ENCODE measurements at regions not wholly inside any gene's neighbourhood (a gene's known extent, or its start where the extent isn't known, plus 50 kb on each side); places are given as distances from the start of the nearest gene placed in this dataset.

GRCh38 chr15:45906230-45906629 lies 271.4 kb downstream of the SQOR start:
- H3K4me3 Mint-ChIP-seq = no peak overlapping the region
- H3K27me3 Mint-ChIP-seq = no peaks in the 10 kb centered on the region
- H3K9me3 Mint-ChIP-seq = peaks cover 14% of the 10 kb centered on the region
- H3K4me1 Mint-ChIP-seq (ENCODE audit: low read depth) = no peaks in the 10 kb centered on the region
- no peaks in the 10 kb centered on the region for H3K36me3 Mint-ChIP-seq (ENCODE audit: low read depth)
- intact Hi-C loops (cut with micrococcal nuclease) = no loop called here
- no peak overlapping the region for H3K27ac Mint-ChIP-seq

GRCh38 chr15:45910671-45911070 lies 275.8 kb downstream of the SQOR start:
- Mint-ChIP-seq H3K4me3 (no peak overlapping the region), H3K36me3 (ENCODE audit: low read depth) (no peaks in the 10 kb centered on the region), H3K4me1 (ENCODE audit: low read depth) (no peaks in the 10 kb centered on the region), H3K27ac (no peak overlapping the region), H3K9me3 (peaks cover 14% of the 10 kb centered on the region), H3K27me3 (no peaks in the 10 kb centered on the region)
- intact Hi-C loops (cut with micrococcal nuclease) = no loop called here

- Mint-ChIP-seq H3K4me3 (no peak overlapping the region), H3K9me3 (peaks cover 12% of the 10 kb centered on the region), H3K36me3 (ENCODE audit: low read depth) (no peaks in the 10 kb centered on the region), H3K27ac (no peak overlapping the region), H3K4me1 (ENCODE audit: low read depth) (no peaks in the 10 kb centered on the region), H3K27me3 (no peaks in the 10 kb centered on the region)
- intact Hi-C loops (cut with micrococcal nuclease) = no loop called here
Observed at GRCh38 chr15:45913451-45913850, 278.6 kb downstream of the SQOR start.

- Mint-ChIP-seq H3K27ac (no peak overlapping the region), H3K27me3 (no peaks in the 10 kb centered on the region), H3K9me3 (peaks cover 8% of the 10 kb centered on the region), H3K4me3 (no peak overlapping the region), H3K4me1 (ENCODE audit: low read depth) (no peaks in the 10 kb centered on the region), H3K36me3 (ENCODE audit: low read depth) (no peaks in the 10 kb centered on the region)
- intact Hi-C loops (cut with micrococcal nuclease) = no loop called here
Observed at GRCh38 chr15:45914425-45914824, 279.6 kb downstream of the SQOR start.

- no peak overlapping the region for H3K27ac Mint-ChIP-seq
- H3K36me3 Mint-ChIP-seq (ENCODE audit: low read depth) = no peaks in the 10 kb centered on the region
- no peak overlapping the region for H3K4me3 Mint-ChIP-seq
- H3K4me1 Mint-ChIP-seq (ENCODE audit: low read depth) = no peaks in the 10 kb centered on the region
- intact Hi-C loops (cut with micrococcal nuclease) = no loop called here
- H3K27me3 Mint-ChIP-seq = no peaks in the 10 kb centered on the region
- H3K9me3 Mint-ChIP-seq = peaks cover 18% of the 10 kb centered on the region
Observed at GRCh38 chr15:45918839-45919238, 284.0 kb downstream of the SQOR start.

- H3K36me3 Mint-ChIP-seq (ENCODE audit: low read depth) = no peaks in the 10 kb centered on the region
- intact Hi-C loops (cut with micrococcal nuclease) = no loop called here
- no peaks in the 10 kb centered on the region for H3K4me1 Mint-ChIP-seq (ENCODE audit: low read depth)
Observed at GRCh38 chr15:45919806-45920205, 285.0 kb downstream of the SQOR start.

GRCh38 chr15:45921376-45921775 lies 286.5 kb downstream of the SQOR start:
- intact Hi-C loops (cut with micrococcal nuclease) = no loop called here

More at GRCh38 chr15:45919806-45920205, 285.0 kb downstream of the SQOR start:
- no peaks in the 10 kb centered on the region for H3K27me3 Mint-ChIP-seq
- no peak overlapping the region for H3K4me3 Mint-ChIP-seq
- H3K9me3 Mint-ChIP-seq = peaks cover 18% of the 10 kb centered on the region
- no peak overlapping the region for H3K27ac Mint-ChIP-seq

GRCh38 chr15:45921978-45922377 lies 287.1 kb downstream of the SQOR start:
- Mint-ChIP-seq H3K36me3 (ENCODE audit: low read depth) (no peaks in the 10 kb centered on the region), H3K4me1 (ENCODE audit: low read depth) (no peaks in the 10 kb centered on the region), H3K27ac (no peak overlapping the region), H3K27me3 (no peaks in the 10 kb centered on the region), H3K4me3 (no peak overlapping the region), H3K9me3 (peaks cover 10% of the 10 kb centered on the region)
- intact Hi-C loops (cut with micrococcal nuclease) = no loop called here

More at GRCh38 chr15:45921376-45921775, 286.5 kb downstream of the SQOR start:
- H3K4me1 Mint-ChIP-seq (ENCODE audit: low read depth) = no peaks in the 10 kb centered on the region
- H3K27ac Mint-ChIP-seq = no peak overlapping the region
- H3K36me3 Mint-ChIP-seq (ENCODE audit: low read depth) = no peaks in the 10 kb centered on the region
- H3K4me3 Mint-ChIP-seq = no peak overlapping the region
- no peaks in the 10 kb centered on the region for H3K27me3 Mint-ChIP-seq
- peaks cover 16% of the 10 kb centered on the region for H3K9me3 Mint-ChIP-seq

GRCh38 chr15:45941367-45941766 lies 306.5 kb downstream of the SQOR start:
- Mint-ChIP-seq H3K36me3 (ENCODE audit: low read depth) (no peaks in the 10 kb centered on the region), H3K27me3 (no peaks in the 10 kb centered on the region), H3K4me3 (no peak overlapping the region), H3K27ac (no peak overlapping the region), H3K4me1 (ENCODE audit: low read depth) (no peaks in the 10 kb centered on the region), H3K9me3 (peaks cover 26% of the 10 kb centered on the region)
- intact Hi-C loops (cut with micrococcal nuclease) = no loop called here

GRCh38 chr15:45943240-45943639 lies 308.4 kb downstream of the SQOR start:
- Mint-ChIP-seq H3K9me3 (peaks cover 10% of the 10 kb centered on the region), H3K36me3 (ENCODE audit: low read depth) (no peaks in the 10 kb centered on the region), H3K4me3 (no peak overlapping the region), H3K27ac (no peak overlapping the region), H3K27me3 (no peaks in the 10 kb centered on the region), H3K4me1 (ENCODE audit: low read depth) (no peaks in the 10 kb centered on the region)
- intact Hi-C loops (cut with micrococcal nuclease) = no loop called here

GRCh38 chr15:45946111-45946510 lies 311.3 kb downstream of the SQOR start:
- no peak overlapping the region for H3K27ac Mint-ChIP-seq
- H3K36me3 Mint-ChIP-seq (ENCODE audit: low read depth) = no peaks in the 10 kb centered on the region
- no peaks in the 10 kb centered on the region for H3K4me1 Mint-ChIP-seq (ENCODE audit: low read depth)
- no peaks in the 10 kb centered on the region for H3K27me3 Mint-ChIP-seq
- intact Hi-C loops (cut with micrococcal nuclease) = no loop called here
- no peak overlapping the region for H3K4me3 Mint-ChIP-seq
- peaks cover 9% of the 10 kb centered on the region for H3K9me3 Mint-ChIP-seq

GRCh38 chr15:45948181-45948621 lies 313.4 kb downstream of the SQOR start:
- Mint-ChIP-seq H3K9me3 (peaks cover 9% of the 10 kb centered on the region), H3K4me3 (no peak overlapping the region), H3K36me3 (ENCODE audit: low read depth) (no peaks in the 10 kb centered on the region), H3K27ac (no peak overlapping the region), H3K27me3 (no peaks in the 10 kb centered on the region), H3K4me1 (ENCODE audit: low read depth) (no peaks in the 10 kb centered on the region)
- intact Hi-C loops (cut with micrococcal nuclease) = no loop called here

GRCh38 chr15:45958924-45959323 lies 324.1 kb downstream of the SQOR start:
- H3K4me3 Mint-ChIP-seq = no peak overlapping the region
- no peaks in the 10 kb centered on the region for H3K36me3 Mint-ChIP-seq (ENCODE audit: low read depth)
- H3K9me3 Mint-ChIP-seq = peaks cover 62% of the 10 kb centered on the region
- H3K27me3 Mint-ChIP-seq = no peaks in the 10 kb centered on the region
- no peak overlapping the region for H3K27ac Mint-ChIP-seq
- intact Hi-C loops (cut with micrococcal nuclease) = no loop called here
- no peaks in the 10 kb centered on the region for H3K4me1 Mint-ChIP-seq (ENCODE audit: low read depth)

- Mint-ChIP-seq H3K4me3 (no peak overlapping the region), H3K36me3 (ENCODE audit: low read depth) (no peaks in the 10 kb centered on the region), H3K27me3 (no peaks in the 10 kb centered on the region), H3K9me3 (peaks cover 30% of the 10 kb centered on the region), H3K27ac (no peak overlapping the region), H3K4me1 (ENCODE audit: low read depth) (no peaks in the 10 kb centered on the region)
- intact Hi-C loops (cut with micrococcal nuclease) = no loop called here
Observed at GRCh38 chr15:45962733-45963132, 327.9 kb downstream of the SQOR start.

- Mint-ChIP-seq H3K27me3 (no peaks in the 10 kb centered on the region), H3K9me3 (peaks cover 44% of the 10 kb centered on the region), H3K4me1 (ENCODE audit: low read depth) (no peaks in the 10 kb centered on the region), H3K36me3 (ENCODE audit: low read depth) (no peaks in the 10 kb centered on the region), H3K4me3 (no peak overlapping the region), H3K27ac (no peak overlapping the region)
- intact Hi-C loops (cut with micrococcal nuclease) = no loop called here
Observed at GRCh38 chr15:45970542-45970941, 335.7 kb downstream of the SQOR start.
